Nucleus accumbens (tissue), 56 donors: ENCODE measurements at regions not wholly inside any gene's neighbourhood (a gene's known extent, or its start where the extent isn't known, plus 50 kb on each side); places are given as distances from the start of the nearest gene placed in this dataset.

ENCODE experiments used
- DNase-seq, 56 donors: peaks; one replicate each; lab custom pipeline; 2025; lab: John Stamatoyannopoulos, UW

DNA sequence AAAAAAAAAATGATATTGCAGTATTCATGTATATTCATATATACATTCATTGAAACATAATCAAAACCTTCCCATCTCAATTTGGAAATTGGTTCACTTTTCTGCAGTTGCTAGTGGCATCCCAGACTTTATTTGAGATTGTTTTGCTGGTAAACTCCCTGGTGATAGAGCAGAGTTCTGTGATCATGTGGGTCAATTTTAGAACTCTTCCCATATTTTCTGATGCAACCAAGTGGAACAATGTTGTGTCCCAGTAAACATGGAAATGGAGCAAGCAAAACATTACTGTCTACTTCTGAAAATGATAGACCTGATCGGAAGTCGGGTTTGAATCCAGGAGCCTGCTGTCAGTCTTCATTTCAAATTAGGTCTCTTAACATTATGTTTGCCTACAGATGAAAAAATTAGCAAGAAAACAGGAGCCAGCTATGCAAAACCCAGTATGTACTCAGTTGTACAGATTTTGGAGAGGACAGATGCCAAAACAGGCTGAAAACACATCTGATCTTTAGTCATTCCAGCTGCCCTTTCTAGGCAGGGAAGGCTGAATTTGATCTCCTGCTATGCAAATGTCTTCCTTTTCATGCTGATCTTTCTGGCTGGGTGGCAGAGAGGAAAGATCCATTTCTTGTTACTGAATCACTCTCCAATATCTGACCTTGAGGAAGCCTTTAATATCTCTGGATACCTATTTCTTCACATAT is 786.6 kb upstream of the SOX9 start:
- peak in 1 of 56 donors; percentile 10 for DNase-seq

DNA sequence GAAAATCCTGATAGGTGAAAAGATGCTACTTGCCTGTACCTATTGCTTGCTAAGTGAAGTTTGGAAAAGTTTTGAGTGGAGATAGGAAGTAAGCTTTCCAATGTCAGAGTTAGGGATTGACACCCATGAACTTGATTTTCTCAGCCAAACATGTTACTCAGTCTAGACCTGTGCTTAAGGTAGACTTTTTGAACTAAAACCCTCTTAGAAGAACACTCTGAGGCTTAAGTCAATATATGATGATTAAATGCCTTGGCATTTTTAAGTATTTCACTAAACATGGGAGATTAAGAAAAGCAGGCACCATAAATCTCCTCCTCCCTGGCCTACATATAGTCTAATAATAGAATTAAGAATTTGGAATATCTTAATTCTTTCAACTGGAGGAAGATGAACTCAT is 785.6 kb upstream of the SOX9 start:
- DNase-seq: no peak

DNA sequence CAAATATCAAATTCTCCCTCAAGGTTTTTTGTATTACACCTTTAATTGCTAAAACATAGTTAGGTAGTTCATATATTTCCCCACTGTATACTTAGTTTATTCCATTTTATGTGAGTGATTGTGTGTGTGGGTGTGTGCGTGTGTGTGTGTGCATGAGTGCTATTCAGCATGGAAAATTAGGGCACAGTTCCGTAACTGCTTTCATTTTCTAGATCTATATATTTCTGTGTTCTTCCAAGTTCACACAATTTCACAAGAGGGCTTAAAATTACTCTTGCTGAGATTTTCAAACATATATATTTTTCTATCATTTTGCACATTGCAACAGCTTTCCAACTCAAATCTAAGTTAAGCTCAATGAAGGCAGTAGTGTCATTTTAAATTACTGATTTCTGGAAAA is 782.9 kb upstream of the SOX9 start:
- DNase-seq: no peak

DNA sequence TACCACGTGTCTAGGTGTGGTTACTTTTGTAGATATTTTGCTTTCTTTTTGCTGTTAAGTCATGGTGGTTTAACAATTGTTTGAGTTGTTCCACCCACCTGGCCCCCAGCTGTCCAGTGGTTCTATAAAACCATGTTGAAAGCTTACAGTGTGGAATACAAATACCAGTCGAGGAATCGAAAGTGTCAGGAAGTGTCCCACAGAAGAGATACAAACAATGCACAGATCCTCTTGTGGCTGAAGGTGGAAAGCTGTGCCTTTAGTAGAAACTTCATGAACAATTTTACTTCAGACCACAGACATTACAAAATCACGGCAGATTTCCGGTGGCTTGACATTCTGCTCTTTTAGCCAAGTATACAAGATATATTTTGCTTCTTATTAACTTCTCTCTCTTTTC is 782.4 kb upstream of the SOX9 start:
- no peak for DNase-seq

DNA sequence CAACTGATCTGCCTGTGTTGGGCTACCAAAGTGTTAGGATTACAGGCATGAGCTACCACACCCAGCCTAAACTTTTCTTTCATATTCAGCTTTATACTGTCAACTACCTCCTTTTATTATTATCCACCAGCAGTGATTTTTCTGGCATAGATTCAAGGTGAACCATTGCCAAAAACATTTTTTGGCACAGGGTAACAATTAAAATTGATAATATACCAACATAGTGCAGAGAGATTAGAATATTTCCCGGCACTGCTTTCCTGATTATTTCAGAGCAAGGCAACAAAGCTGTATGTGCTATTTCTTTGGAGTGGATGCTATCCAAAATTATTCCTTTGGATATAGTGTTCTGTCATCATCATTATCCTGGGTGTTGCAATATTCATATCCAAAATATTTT is 781.6 kb upstream of the SOX9 start:
- DNase-seq: no peak

DNA sequence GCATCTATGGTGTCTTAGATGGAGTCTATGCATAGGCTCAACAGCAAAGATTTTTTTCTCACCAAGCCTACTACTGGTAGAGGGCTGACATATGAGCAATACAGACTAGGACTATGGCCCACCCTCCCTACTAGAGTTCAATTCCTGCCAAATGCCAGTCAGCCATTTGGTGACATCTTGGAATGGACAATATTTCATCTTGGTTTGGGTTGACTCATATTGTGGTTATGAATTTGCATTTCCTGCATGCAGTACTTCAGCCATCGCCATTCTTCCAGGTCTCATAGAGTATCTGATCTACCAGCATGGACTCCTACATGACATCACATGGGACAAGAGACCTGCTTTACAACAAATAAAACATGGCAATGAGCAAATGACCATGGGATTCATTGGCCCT is 778.1 kb upstream of the SOX9 start:
- DNase-seq: no peak

DNA sequence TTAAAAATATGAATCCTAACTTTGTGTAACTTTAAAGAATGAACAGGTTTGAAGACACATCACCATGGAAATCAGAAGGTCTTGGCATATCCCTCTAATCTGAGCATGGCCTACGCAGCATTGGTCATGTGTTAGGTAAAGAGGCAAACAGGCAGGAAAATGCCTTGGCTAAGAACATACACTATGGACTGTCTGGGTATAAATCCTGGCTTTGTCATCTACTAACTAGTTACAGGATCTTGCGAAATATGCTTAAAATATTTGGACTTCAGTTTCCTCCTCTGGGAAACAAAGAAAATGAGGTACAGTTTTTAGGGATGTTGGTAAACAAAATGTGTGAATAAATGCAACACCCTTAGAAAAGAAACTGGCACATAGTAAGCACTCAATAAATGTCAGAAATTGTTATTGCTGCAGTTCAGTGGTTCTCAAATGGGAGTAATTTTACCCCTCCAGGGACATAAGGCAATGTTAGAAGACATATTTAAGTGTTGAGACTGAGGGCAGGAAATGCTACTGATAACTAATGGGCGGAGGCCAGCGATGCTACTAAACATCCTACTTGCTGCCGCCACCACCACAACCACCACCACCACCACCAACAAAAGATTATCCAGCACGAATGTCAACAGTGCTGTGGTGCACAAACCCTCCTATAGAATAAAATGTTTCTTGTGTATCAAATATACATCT is 770.8 kb upstream of the SOX9 start:
- DNase-seq: no peak

DNA sequence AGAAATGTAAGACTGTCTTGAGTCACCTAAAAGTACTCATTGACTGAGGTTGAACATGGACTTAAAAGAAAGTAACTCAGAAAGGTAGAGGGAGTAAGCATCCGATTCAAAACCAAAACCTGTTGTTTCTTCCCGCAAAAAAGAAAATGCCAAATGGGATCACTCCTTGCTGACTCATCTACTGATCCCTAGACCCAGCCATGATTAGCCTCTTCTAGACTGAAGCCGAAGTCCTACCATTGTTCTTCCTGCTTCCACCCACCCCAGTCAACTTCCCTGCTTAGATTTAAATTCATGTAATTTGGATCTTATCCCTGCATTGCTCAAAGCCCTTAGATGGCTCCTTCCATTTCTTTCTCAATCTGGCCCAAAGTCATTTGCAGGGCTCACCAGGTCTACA is 760.5 kb upstream of the SOX9 start:
- DNase-seq: no peak

DNA sequence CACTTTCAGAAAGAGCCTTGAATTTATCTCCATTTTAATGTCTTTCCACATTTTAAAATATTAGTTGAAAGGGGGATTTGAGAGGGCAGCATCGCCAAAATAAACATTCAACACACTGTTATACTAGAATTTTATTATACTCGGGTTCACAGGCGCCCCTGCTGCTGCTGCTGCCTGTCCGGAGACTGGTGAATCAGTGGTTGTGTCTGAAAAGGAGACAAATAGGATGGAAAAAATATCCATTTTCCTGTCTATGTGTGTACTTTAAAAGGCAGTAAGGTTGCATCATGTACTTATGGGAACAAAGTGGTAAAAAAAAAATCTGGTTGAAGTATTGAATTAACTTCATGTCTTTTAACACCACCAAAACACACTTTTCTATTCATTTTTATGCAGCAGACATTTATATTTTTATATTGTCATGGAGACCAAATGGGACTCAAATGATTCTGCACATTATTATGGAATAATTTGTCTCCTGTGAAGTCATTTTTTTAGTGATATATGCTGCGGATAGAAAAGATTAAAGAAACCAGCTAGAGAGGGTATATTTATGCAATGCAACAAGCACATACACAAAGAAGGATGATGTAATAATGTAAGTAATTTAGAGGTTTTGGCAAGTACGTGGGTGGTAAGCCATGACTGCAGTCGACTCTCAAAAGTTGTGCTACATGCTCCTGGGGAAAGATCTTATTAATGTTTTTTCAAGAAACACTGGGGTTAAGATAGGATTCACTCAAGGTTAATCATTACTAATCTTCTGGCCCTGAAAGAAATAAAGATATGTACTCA is 759.0 kb upstream of the SOX9 start:
- DNase-seq: peak in 2 of 56 donors; percentile 1 to 2

DNA sequence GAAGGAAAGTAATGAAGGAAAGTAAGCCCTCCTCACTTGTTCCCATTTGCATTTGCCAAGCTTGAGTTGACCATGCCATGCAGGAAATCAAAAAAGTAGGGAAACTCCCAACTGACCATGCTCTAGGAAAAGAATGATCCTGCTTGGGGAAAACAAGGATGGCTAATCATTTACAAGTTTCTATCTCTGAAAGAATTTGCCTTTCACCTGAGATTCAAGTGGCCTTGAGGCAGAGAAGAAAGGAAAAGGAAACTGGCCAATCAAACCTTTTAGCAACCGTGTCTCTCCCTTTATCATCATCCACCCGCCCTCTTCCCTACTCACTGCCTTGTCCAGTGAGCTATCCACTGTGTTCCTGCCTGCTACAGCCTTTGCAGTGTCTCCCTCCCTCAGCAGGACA is 757.2 kb upstream of the SOX9 start:
- DNase-seq: no peak

DNA sequence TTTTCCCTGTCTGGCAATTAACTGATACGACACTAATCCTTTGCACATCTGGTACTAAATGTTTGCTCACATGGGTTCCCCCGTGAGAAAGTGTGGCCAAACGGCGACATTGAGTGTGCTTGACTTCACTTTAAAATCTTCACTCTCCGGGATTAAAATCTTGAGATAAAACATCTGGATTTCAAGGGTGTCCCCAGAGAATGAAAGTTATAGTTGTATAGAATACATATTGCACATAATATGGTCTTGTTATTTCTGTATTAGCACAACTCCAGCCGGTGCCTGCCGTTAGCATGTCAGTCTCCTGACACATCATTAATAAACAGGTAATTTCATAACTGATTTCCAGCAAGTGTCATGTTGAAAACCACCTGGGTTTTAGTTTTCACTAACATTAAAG is 749.0 kb upstream of the SOX9 start:
- DNase-seq: no peak

DNA sequence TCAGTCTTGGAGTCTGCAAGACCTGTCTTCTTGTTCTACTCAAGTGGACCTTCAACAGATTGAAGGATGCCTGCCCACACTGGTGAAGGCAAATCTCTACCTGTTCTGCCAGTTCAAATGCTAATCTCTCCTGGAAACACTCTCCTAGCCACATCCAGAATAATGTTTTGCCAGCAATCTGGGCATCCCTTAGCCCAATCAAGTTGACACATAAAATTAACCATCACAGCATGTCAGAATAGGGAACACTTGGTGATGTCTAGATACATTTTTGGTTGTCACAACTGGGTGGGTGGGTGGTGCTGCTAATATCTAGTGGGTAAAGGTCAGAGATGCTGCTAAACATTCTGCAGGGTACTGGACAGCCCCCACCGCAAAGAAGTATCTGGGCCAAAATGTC is 744.9 kb upstream of the SOX9 start:
- no peak for DNase-seq

DNA sequence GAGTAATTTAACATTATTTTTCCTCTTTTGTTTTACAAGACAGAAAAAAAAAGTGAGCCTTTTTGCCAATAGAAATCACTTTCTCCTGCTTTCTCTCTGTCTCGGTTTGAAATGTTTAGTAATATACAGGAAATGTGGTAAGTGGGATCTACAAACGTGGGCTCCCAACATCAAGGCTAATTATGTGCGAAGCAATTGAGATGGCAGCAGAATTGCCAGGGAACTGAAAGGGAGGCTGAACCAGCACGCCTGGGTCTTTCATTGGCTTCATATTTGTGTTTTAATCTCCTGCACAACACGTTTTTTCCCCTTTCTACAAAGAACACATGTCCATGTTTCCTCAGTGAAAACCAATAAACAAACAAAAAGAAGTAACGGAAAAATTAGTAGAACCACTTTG is 743.9 kb upstream of the SOX9 start:
- no peak for DNase-seq

DNA sequence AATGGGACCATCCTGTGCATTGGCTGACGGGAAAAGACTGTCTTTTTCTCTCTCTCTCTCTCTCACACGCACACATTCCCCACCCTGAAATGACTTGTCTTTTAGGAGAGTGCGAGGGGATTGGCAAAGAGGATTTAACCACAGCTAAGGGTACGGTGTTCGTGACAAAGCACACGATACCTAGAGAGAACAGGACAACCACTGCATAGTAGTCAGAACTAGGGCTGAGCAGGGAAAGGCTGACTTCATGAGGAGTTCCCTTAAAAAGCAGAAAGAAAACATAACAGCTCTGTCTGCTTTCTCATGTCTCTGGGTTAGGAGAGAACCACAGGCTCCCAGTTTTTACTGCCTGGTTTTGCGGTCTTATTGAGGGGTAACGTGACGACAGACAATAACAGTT is 742.8 kb upstream of the SOX9 start:
- no peak for DNase-seq

DNA sequence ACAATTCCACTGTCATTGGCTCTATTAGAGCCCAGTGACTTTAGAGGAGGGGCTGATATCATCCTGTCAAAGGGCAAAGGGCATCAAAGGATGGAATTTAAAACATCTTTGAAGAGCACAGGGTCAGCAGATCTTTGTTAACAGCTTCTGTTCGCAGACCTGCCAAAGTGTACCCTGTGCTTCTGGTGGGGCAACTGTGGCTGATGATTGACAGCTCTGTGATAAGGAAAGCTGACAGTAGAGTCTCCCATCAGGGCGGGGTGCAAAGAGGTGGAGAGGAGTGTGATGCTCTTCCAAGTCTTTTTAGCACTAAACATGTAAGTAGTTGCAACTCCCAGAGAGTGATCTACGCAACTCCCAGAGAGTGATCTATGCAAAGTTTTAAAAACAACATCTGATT is 742.1 kb upstream of the SOX9 start:
- DNase-seq: no peak

DNA sequence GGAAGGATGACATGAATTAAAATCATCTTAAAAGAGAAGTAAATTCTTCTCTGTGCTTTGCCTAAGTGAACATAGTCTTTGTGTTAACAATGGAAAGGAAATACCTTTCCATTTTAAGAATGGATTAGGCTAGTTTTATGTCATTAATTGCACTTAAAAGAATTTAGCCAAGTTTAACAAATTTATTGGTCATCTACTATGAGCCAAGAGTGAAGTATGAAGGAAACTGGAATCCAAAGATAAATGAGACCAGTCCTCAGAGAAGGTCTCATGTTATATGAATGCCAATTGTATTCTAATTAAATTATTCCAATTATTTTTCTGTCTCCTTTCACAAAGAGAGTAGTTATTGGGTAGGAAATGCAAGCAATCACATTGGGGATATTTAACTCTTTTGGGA is 741.3 kb upstream of the SOX9 start:
- DNase-seq: no peak

DNA sequence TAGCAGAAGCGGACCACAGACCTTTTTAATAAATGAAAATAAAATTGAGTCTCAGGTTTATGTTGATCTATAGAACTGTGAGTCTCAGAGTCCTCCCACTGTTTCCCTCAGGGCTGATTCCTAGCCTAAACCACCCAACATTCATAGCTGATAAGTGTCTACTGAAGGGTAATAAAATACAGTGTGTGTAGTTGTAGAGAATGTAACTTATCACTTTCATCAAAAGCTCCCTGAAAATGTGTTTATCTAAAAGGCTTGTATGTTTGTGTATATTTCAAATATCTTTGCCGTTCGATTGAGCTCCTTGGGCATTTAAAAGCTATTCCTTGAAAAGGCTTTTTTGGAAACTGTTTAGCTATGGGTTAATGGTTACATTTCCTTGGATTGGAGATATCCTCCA is 740.3 kb upstream of the SOX9 start:
- no peak for DNase-seq

DNA sequence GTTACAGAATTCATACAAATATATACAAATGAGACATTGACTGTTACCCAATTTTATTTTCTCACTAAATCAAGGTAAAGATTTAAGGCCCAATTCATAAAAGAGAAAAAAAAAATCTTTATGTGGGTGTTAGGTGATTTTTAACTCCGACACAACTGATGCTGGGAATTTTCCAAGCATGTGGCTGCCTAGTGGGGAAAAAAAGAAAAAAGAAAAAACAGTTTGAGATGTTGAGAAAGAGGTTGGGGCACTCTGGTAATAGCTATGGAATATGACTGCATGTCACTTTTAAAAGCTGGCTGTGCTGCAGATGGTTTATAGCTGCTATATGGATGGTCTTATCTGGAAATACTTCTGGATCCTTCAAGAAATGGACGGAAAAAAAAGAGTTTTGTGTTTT is 739.9 kb upstream of the SOX9 start:
- no peak for DNase-seq

DNA sequence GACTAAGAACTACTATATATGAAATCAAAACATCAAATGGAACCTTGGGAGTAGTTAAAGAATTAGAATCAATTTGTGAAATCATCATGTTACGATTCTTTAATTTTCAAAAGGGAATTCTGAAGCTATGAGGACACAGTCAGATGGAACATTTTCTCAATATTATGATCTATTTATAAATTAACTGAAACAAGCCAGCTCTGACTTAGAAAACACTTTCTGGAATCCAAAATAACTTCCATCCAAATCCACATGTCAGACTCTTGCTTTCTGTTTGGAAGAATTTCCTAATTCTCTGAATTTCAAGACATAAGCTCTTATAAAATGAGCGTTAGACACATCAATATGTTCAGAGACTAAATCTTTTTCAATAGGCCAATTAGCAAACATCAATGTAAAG is 737.7 kb upstream of the SOX9 start:
- DNase-seq: no peak

DNA sequence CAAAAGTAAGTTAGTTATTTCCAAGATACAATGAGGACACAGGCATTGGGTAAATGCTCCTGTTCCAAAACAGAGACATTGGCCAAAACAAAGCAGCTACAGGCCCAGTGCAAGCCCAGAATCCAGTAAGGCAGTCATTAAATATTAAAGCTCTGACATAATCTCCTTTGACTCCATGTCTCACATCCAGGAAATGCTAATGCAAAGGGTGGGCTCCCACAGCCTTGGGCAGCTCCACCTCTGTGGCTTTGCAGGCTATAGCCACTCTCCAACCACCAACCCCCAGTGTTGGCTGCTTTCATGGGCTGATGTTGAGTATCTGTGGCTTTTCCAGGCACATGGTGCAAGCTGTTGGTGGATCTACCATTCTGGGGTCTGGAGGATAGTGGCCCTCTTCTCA is 733.4 kb upstream of the SOX9 start:
- no peak for DNase-seq

DNA sequence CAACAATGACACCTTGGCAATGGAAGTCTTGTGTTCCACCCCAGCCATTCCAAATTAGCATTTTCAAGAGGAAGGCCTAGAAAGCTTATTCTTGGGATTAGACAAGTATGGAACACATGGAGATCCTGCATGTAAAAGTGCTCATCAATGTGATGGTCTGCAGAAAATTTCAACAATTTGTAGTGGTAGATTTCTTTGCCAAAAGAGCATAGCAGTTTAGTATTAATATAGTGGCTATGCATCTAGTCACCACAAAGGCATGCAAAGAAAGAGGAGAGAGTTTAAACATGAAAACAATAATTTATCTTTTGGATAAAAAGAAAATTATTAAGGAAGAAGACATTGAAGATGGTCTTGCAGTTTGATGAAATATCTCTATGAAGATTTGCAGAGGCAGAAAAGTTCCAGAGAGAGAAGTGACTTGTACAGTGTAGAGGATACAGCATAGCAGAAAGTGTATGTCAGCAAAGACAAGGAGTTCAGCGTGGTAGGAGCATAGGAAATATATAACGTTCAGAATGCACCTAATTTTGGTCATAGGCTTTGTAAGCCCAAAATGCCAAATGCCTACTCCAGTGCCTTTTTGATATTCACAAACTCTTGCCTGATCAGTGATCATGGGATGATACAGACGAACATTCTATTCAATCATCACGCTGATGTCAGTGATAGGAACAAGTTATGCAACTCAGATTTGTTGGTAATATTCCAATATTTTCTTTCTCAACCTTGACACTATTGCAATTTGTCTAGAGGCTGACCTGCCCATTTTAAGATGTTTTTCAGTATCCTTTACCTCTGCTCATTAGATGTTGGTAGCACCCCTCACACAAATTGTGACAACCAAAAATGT is 727.9 kb upstream of the SOX9 start:
- DNase-seq: no peak
